Fibroblast of skin of left quadriceps (primary cell): ENCODE measurements at regions not wholly inside any gene's neighbourhood (a gene's known extent, or its start where the extent isn't known, plus 50 kb on each side); places are given as distances from the start of the nearest gene placed in this dataset.

Experiments
- DNase-seq, 2 experiments: peaks; one replicate each; pipeline ENCODE4 v3.0.0-alpha.2; 2013; ENCODE audit warnings: low read depth in 2 of 2

DNA sequence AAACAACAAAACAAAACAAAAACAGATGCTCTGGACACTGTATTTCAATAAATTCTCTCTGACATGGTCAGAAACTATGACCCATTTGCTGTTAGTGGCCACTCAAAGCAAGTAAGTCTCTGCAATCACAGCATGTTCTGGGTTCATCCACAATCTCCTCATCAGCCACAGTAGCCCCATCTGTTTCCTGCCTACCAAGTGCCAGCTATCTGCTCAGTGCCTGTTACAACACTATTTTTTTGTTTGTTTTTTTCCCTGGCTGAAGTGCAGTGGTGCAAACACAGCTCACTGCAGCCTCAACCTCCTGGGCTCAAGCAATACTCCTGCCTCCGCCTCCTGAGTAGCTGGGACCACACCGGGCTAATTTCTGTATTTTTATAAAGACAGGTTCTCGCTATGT lies 137.9 kb downstream of the SOX9 start:
- DNase-seq, result no peak

- DNase-seq, result no peak
These were observed 139.1 kb downstream of the SOX9 start for GRCh38 chr17:72259922-72260321.

GRCh38 chr17:72262766-72263165 lies 141.9 kb downstream of the SOX9 start:
- DNase-seq, result no peak

DNA sequence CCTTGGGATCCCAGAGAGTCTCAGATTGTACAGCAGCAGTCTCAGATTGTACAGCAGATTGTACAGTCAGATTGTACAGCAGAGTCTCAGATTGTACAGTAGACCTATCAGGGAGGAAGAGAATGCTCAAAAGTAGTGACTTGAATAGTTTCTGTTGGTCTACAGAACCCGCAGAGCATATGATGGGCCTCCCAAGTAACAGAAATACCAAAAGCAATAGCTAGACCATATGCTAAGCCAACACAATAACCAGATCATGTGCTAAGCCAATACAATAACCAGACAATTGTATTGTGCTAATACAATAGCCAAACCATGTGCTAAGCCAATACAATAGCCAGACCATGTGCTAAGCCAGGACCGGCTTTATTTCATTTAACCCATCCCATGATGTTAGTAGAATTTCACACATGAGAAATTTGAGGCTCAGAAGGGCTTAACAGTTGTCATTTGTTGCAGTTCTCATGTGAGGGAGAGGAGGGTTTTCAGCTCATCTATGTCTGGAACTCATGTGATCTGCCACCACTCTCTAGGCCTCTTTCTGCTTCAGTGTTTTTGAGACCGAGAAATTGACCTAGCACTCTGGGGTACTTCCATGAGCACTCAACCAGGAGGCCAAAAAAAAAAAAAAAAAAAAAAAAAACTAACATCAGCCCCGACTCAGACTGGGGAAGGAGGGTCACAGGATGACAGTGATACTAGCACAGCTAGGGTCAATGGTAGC lies 144.0 kb downstream of the SOX9 start:
- DNase-seq, result no peak

DNA sequence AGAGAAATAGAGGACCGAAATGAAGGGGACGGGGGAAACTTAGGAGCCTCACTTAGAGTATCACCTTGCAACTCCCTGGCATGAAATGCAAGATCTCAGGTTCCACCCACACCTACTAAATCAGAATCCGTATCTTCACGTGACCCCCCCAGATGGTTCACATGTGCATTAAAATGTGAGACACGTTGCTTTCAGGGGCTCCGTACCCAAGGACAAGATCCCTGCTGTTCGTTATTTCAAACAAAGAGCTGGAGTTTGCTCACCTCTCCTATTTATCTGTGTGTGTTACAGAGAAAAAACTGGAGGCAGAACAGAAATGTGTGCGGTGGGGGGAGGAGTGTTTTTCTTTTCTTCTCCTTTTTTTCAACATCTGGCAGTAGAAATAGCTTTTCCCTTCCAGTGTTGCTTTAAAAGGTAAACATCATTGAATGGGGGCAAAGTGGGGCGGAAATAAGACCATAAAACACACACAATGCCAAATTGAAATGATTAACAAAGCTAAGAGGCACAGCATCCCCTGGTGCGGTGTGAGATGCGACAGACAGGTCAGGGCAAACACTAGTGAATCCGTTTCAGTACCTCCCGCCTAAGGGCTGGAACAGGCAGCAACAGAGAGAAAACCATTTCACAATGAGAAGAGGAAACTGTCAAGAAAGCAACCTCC lies 145.4 kb downstream of the SOX9 start:
- DNase-seq, result no peak

- DNase-seq, result no peak
These were observed 146.8 kb downstream of the SOX9 start for GRCh38 chr17:72267601-72268000.

GRCh38 chr17:72268431-72268830 lies 147.6 kb downstream of the SOX9 start:
- DNase-seq, result no peak

- peak; percentile 46 to 47 for DNase-seq
These were observed 149.6 kb downstream of the SOX9 start for GRCh38 chr17:72270273-72270924.

- no peak for DNase-seq
These were observed 150.8 kb downstream of the SOX9 start for GRCh38 chr17:72271603-72272002.

DNA sequence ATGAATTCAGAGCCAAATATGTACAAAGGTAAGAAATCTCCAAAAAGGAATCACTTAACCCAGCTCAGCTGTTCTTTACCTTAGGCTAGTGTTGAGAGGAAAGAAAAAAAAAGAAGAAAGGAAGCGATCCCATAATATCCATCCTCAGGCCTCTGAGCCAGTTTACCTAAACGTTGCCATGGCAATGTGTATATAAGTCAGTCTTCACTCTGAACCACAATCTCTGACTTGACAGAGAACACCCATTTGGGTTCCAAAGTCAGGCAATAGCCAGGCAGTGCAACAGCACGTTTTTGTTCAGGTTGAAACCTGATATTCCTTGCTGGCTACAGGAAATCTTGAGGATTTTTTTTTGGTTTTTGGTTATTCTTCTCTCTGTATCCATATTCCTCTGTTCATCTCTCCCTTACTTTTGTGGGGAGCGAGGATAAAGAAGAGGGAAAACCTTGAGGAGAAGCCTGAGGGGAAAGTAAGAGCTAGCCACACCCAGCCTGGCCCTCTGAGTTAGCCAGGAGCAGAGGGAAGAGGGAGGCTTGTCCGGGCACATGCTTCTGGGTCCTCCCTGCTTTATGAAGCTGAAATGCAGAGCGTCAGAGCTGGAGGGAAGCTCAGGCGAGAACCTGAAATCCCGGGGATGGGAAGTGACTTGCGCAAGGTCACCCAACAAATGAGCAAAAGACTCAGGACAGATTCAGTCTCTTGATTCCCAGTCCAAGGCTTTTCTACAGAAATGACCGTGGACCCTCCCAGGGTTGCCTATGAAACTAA lies 152.7 kb downstream of the SOX9 start:
- no peak for DNase-seq

GRCh38 chr17:72274614-72275013 lies 153.8 kb downstream of the SOX9 start:
- DNase-seq, result no peak

DNA sequence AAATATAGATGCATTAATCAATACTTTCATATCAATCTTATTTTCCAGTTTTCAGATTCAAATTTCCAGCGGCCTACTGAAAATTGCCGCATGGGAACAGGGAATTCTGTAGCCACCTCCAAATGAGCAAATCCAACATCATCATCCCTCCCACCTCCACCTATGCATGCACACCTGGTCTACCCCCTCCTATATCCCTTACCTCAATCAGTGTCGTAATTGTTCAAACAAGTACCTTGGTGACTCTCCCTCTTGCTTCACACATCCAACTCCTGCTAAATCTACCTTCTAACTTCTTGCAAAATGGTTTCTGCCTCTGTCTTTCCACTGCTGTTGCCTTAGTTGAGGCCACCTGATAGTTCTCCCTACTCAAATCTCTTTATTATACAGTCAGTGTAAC lies 160.1 kb downstream of the SOX9 start:
- DNase-seq, result no peak

DNA sequence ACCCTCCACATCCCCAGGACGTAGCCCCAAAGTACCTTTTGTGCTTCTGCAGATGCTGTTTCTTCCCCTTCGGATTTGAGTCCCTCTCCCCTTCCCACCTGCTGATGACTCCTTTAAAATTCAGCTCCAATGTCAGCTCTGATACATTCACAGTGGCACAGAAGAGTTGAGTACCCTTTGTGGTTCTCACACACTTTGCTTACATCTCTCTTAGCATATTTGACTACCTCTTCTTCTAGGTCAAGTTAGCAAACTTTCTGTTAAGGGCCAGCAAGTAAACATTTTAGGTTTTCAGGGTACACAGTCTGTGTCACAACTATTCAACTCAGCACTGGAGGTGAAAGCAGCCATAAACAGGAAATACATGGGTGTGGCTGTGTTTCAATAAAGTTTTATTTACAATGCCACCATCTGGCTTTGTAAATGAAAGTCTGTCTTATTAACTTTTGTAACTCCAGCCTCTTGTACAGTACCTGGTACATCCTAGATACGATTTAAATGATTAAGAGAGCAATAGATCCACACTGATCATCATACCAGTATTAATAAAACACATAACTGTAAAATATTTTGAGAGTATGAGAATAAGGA lies 161.7 kb downstream of the SOX9 start:
- DNase-seq, result no peak

- DNase-seq, result no peak
These were observed 164.0 kb downstream of the SOX9 start for GRCh38 chr17:72284806-72285205.

GRCh38 chr17:72287586-72287985 lies 166.8 kb downstream of the SOX9 start:
- DNase-seq, result no peak

DNA sequence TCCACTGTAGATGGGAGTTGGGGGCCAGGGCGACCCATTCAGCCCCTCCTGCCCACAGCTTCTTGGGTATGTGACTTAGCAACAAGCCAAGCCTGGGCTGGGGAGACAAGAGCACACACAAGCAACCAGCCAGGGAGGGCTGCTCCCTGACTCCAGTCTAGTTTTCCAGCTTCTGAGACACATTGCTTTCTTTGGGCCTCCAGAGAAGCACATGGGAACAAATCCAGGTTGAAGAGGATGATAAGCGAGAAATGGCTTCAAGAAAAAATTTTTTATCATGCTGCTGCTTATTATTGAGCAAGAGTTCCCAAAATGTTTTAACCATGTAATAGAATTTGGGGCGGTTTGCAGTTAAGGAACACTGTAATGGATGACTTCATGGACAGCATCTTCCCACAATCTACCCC lies 173.7 kb downstream of the SOX9 start:
- no peak for DNase-seq

- DNase-seq, result no peak
These were observed 175.1 kb downstream of the SOX9 start for GRCh38 chr17:72295916-72296315.

DNA sequence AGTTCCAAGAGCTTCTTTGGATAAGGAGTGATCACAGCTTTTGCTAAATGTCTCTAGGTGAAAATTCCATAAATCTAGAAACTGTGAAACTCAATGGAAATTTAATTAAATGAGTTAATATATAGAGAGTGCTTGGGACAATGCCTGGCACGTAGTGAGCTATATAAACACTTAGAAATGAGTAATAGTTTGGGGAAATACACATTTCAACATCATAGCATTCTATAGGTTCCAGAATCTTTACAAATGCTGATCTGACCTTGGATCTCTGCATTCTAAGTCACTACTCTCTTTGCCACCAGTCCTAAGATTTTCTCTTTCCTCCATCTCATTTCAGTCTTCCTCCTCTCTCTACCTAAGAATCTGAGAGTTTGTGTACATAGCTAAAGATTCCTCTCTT lies 175.6 kb downstream of the SOX9 start:
- DNase-seq, result peak in 1 of 2 experiments; percentile 3

- DNase-seq, result peak; percentile 15 to 17
These were observed 176.7 kb downstream of the SOX9 start for GRCh38 chr17:72297326-72298115.

GRCh38 chr17:72299100-72299499 lies 178.3 kb downstream of the SOX9 start:
- DNase-seq, result no peak

- no peak for DNase-seq
These were observed 178.8 kb downstream of the SOX9 start for GRCh38 chr17:72299592-72299991.
